ENCODE measurements at regions not wholly inside any gene's neighbourhood (a gene's known extent, or its start where the extent isn't known, plus 50 kb on each side); places are given as distances from the start of the nearest gene placed in this dataset.

GRCh38 chr2:122703676-122704075, 948.2 kb downstream of the TSN start:
- Histone ChIP-seq H3K4me1 (no peaks in the 10 kb centered on the region), H3K27me3 (no peaks in the 10 kb centered on the region), H3K36me3 (replicated peaks in 1 of 2; ENCODE audit: insufficient read depth in 1 of 2, low read depth in 2 of 2) (no peaks in the 10 kb centered on the region), H3K4me3 (no peak overlapping the region), H3K27ac (no peak overlapping the region), H3K9me3 (no peaks in the 10 kb centered on the region)
- intact Hi-C loops (cut with DNase I) = no loop called here
- 73 to 79% methylated on average over 1 of the region's 1 CpG for WGBS, 2 donors
- ATAC-seq (no peak), DNase-seq (no peak)
- TF ChIP-seq POLR2A (IDR thresholded peaks at IDR 0.05) = no peak
- TF ChIP-seq CTCF (IDR thresholded peaks at IDR 0.05) = no peak

GRCh38 chr2:122704109-122704563, 948.7 kb downstream of the TSN start:
- H3K36me3 ChIP-seq (replicated peaks in 1 of 2; ENCODE audit: insufficient read depth in 1 of 2, low read depth in 2 of 2) = no peaks in the 10 kb centered on the region
- WGBS, 2 donors = 31 to 42% methylated on average over 1 of the region's 1 CpG
- H3K27ac ChIP-seq = no peak overlapping the region
- H3K4me3 ChIP-seq = no peak overlapping the region
- no peaks in the 10 kb centered on the region for H3K4me1 ChIP-seq
- ATAC-seq (no peak), DNase-seq (no peak)
- no peaks in the 10 kb centered on the region for H3K9me3 ChIP-seq
- no peaks in the 10 kb centered on the region for H3K27me3 ChIP-seq
- intact Hi-C loops (cut with DNase I) = no loop called here
- TF ChIP-seq CTCF (IDR thresholded peaks at IDR 0.05) = no peak
- no peak for TF ChIP-seq POLR2A (IDR thresholded peaks at IDR 0.05)

GRCh38 chr2:122705746-122706145, 950.3 kb downstream of the TSN start:
- intact Hi-C loops (cut with DNase I) = no loop called here
- no peaks in the 10 kb centered on the region for H3K27me3 ChIP-seq

GRCh38 chr2:122706757-122707223, 951.3 kb downstream of the TSN start:
- Histone ChIP-seq H3K36me3 (replicated peaks in 1 of 2; ENCODE audit: insufficient read depth in 1 of 2, low read depth in 2 of 2) (no peaks in the 10 kb centered on the region), H3K27me3 (no peaks in the 10 kb centered on the region), H3K4me3 (no peak overlapping the region), H3K9me3 (no peaks in the 10 kb centered on the region), H3K27ac (no peak overlapping the region), H3K4me1 (no peaks in the 10 kb centered on the region)
- ATAC-seq = no peak
- TF ChIP-seq CTCF (IDR thresholded peaks at IDR 0.05) (no peak), POLR2A (IDR thresholded peaks at IDR 0.05) (no peak)
- no peak for DNase-seq
- WGBS, 2 donors = 55 to 71% methylated on average over 3 of the region's 3 CpGs
- intact Hi-C loops (cut with DNase I) = no loop called here

More at GRCh38 chr2:122705746-122706145, 950.3 kb downstream of the TSN start:
- 82 to 88% methylated on average over 1 of the region's 1 CpG for WGBS, 2 donors
- ATAC-seq = no peak
- no peak for DNase-seq
- H3K4me3 ChIP-seq = no peak overlapping the region
- no peaks in the 10 kb centered on the region for H3K36me3 ChIP-seq (replicated peaks in 1 of 2; ENCODE audit: insufficient read depth in 1 of 2, low read depth in 2 of 2)
- no peaks in the 10 kb centered on the region for H3K9me3 ChIP-seq
- TF ChIP-seq CTCF (IDR thresholded peaks at IDR 0.05) = no peak
- TF ChIP-seq POLR2A (IDR thresholded peaks at IDR 0.05) = no peak
- H3K4me1 ChIP-seq = no peaks in the 10 kb centered on the region
- H3K27ac ChIP-seq = no peak overlapping the region

- WGBS, 2 donors = 23 to 26% methylated on average over 1 of the region's 1 CpG
- no peak overlapping the region for H3K4me3 ChIP-seq
- intact Hi-C loops (cut with DNase I) = no loop called here
- ATAC-seq (no peak), DNase-seq (no peak)
- H3K36me3 ChIP-seq (replicated peaks in 1 of 2; ENCODE audit: insufficient read depth in 1 of 2, low read depth in 2 of 2) = no peaks in the 10 kb centered on the region
- no peaks in the 10 kb centered on the region for H3K27me3 ChIP-seq
- TF ChIP-seq CTCF (IDR thresholded peaks at IDR 0.05) (no peak), POLR2A (IDR thresholded peaks at IDR 0.05) (no peak)
- no peak overlapping the region for H3K27ac ChIP-seq
- no peaks in the 10 kb centered on the region for H3K4me1 ChIP-seq
- no peaks in the 10 kb centered on the region for H3K9me3 ChIP-seq
Observed at GRCh38 chr2:122707224-122707824, 951.9 kb downstream of the TSN start.

Measured in body of pancreas (tissue), 4 donors.